HCT116 (cell line): ENCODE measurements at regions not wholly inside any gene's neighbourhood (a gene's known extent, or its start where the extent isn't known, plus 50 kb on each side); places are given as distances from the start of the nearest gene placed in this dataset.

ENCODE experiments used
- ATAC-seq: fragments of 200-7000 bp; cut with Tn5 transposase; 2 replicates; pipeline ENCODE4 v1.9.1; 2020; ENCODE audit warnings: mild to moderate bottlenecking, moderate library complexity
- BruUV-seq: library from RNA; stranded (reverse); fragments of 400-500 nt; replicated peaks from 2 replicates; lab custom pipeline; 2021; lab: Mats Ljungman, UMichigan
- CTCF ChIA-PET: fragments of 300-600 bp; sonication (Branson Sonifier 250); formaldehyde crosslinking; loops from one replicate; lab custom pipeline; 2021; ENCODE audit warnings: antibody characterized with exemption; lab: Charles Lee
- POLR2A ChIA-PET: fragments of 300-600, 350-600 bp; sonication (Branson Sonifier 250); formaldehyde crosslinking; loops from one replicate; lab custom pipeline; 2021; ENCODE audit warnings: antibody characterized with exemption; lab: Charles Lee
- RAD21 ChIA-PET, 2 experiments: fragments of 300-600 bp; sonication (Branson Sonifier 250); formaldehyde crosslinking; loops; one replicate each; lab custom pipeline; 2023; ENCODE audit warnings: low total read pairs in 2 of 2; ENCODE audit not compliant: uncharacterized antibody in 2 of 2, unreplicated experiment in 2 of 2, low non-redundant PET in 1 of 2; lab: Charles Lee
- DNase-seq: peaks from one replicate; pipeline ENCODE4 v3.0.0-alpha.2; 2010; ENCODE audit warnings: low read depth, low spot score
- H2AFZ ChIP-seq: fragments of 200-600 bp; shearing (Covaris generic), sonication (generic); 2 replicates; pipeline ENCODE4 v1.6.1; 2017; ENCODE audit warnings: low read depth, mixed run types, mixed read lengths, antibody characterized with exemption, low read length; ENCODE audit not compliant: poor library complexity, severe bottlenecking
- H3K27ac ChIP-seq: 2 replicates; pipeline ENCODE4 v1.5.1; 2012; ENCODE audit warnings: low read depth, low read length
- H3K27me3 ChIP-seq: fragments of 200-600 bp; sonication (generic); 2 replicates; pipeline ENCODE4 v1.6.1; 2016; ENCODE audit warnings: mixed run types, low read length, mixed read lengths; ENCODE audit not compliant: insufficient read depth
- H3K36me3 ChIP-seq, 2 experiments: fragments of 200-500 bp in 1 of 2; fragments of 200-600 bp in 1 of 2; sonication (Bioruptor generic) in 1 of 2; sonication (generic) in 1 of 2; 2 replicates each; pipeline versions ENCODE4 v1.5.1 to v1.6.1; 2014 to 2016; ENCODE audit warnings: low read length in 2 of 2, inconsistent platforms in 1 of 2, mixed read lengths in 1 of 2, mixed run types in 1 of 2; ENCODE audit not compliant: insufficient read depth in 2 of 2, control insufficient read depth in 1 of 2
- H3K4me1 ChIP-seq, 2 experiments: fragments of 200-600 bp in 1 of 2; sonication (generic) in 1 of 2; 2 replicates each; pipeline versions ENCODE4 v1.5.1 to v1.6.1; 2012 to 2017; ENCODE audit warnings: low read length in 2 of 2, inconsistent platforms in 1 of 2, mild to moderate bottlenecking in 1 of 2, mixed read lengths in 1 of 2, mixed run types in 1 of 2, moderate library complexity in 1 of 2; ENCODE audit not compliant: insufficient read depth in 2 of 2, control insufficient read depth in 1 of 2
- H3K4me2 ChIP-seq: fragments of 200-600 bp; sonication (generic); 2 replicates; pipeline ENCODE4 v1.6.1; 2017; ENCODE audit warnings: mixed run types, low read length, mixed read lengths
- H3K4me3 ChIP-seq, 2 experiments: fragments of 200-600 bp in 1 of 2; sonication (generic) in 1 of 2; replicated peaks in 1 of 2; 2 replicates each; pipeline ENCODE4 v1.5.1; 2011 to 2016; ENCODE audit warnings: low read length in 2 of 2, control low read depth in 1 of 2, low read depth in 1 of 2, mild to moderate bottlenecking in 1 of 2, mixed read lengths in 1 of 2, mixed run types in 1 of 2
- H3K79me2 ChIP-seq: fragments of 200-600 bp; sonication (generic); 2 replicates; pipeline ENCODE4 v1.6.1; 2017; ENCODE audit warnings: mild to moderate bottlenecking, mixed run types, low read length, moderate library complexity, mixed read lengths; ENCODE audit not compliant: insufficient read depth
- H3K9ac ChIP-seq: fragments of 200-600 bp; sonication (generic); 2 replicates; pipeline ENCODE4 v1.6.1; 2016; ENCODE audit warnings: low read length, mixed read lengths
- H3K9me2 ChIP-seq: fragments of 200-600 bp; sonication (generic), shearing (Covaris generic); 2 replicates; pipeline ENCODE4 v1.6.1; 2017; ENCODE audit warnings: mixed run types, mild to moderate bottlenecking, moderate library complexity; ENCODE audit not compliant: insufficient read depth
- H3K9me3 ChIP-seq, 2 experiments: fragments of 200-500 bp in 1 of 2; fragments of 200-600 bp in 1 of 2; sonication (Bioruptor generic) in 1 of 2; sonication (generic) in 1 of 2; 2 replicates each; pipeline ENCODE4 v1.6.1; 2014 to 2017; ENCODE audit warnings: low read length in 2 of 2, mixed read lengths in 2 of 2, inconsistent platforms in 1 of 2, low read depth in 1 of 2, mild to moderate bottlenecking in 1 of 2, mixed run types in 1 of 2, moderate library complexity in 1 of 2; ENCODE audit not compliant: control insufficient read depth in 1 of 2, insufficient read depth in 1 of 2
- H4K20me1 ChIP-seq: fragments of 200-600 bp; sonication (generic), shearing (Covaris generic); 2 replicates; pipeline ENCODE4 v1.6.1; 2017; ENCODE audit warnings: mixed run types, mild to moderate bottlenecking, moderate library complexity; ENCODE audit not compliant: insufficient read depth
- ATF3 ChIP-seq: IDR thresholded peaks from 2 replicates; pipeline ENCODE4 v1.6.1; 2012
- CEBPB ChIP-seq: IDR thresholded peaks from 2 replicates; pipeline ENCODE4 v1.6.1; 2012; ENCODE audit warnings: low read depth
- CTCF ChIP-seq, 3 experiments: fragments of 200-600 bp in 1 of 3; sonication (generic) in 1 of 3; IDR thresholded peaks in 2 of 3; conservative IDR thresholded peaks in 1 of 3; 2 replicates each; pipeline ENCODE4 v1.5.1; 2012 to 2017; ENCODE audit warnings: low read depth in 2 of 3, low read length in 2 of 3, antibody characterized with exemption in 1 of 3, borderline replicate concordance in 1 of 3, control low read depth in 1 of 3, mild to moderate bottlenecking in 1 of 3, mixed read lengths in 1 of 3, mixed run types in 1 of 3, moderate library complexity in 1 of 3; ENCODE audit not compliant: insufficient read depth in 1 of 3
- EGR1 ChIP-seq: IDR thresholded peaks from 2 replicates; pipeline ENCODE4 v1.6.1; 2012; ENCODE audit warnings: low read depth
- ELF1 ChIP-seq: IDR thresholded peaks from 2 replicates; pipeline ENCODE4 v1.6.1; 2012; ENCODE audit warnings: low read depth, borderline replicate concordance
- EZH2phosphoT487 ChIP-seq: fragments of 200-600 bp; IDR thresholded peaks from 2 replicates; pipeline ENCODE4 v1.6.1; 2018; ENCODE audit warnings: antibody characterized with exemption, borderline replicate concordance
- FOSL1 ChIP-seq: IDR thresholded peaks from 2 replicates; pipeline ENCODE4 v1.6.1; 2012; ENCODE audit warnings: low read depth
- JUND ChIP-seq: IDR thresholded peaks from 2 replicates; pipeline ENCODE4 v1.6.1; 2012
- POLR2A ChIP-seq: IDR thresholded peaks from 2 replicates; pipeline ENCODE4 v1.7.0; 2011; ENCODE audit warnings: borderline replicate concordance; ENCODE audit not compliant: insufficient read depth, insufficient read length; ENCODE audit errors: extremely low read depth
- POLR2AphosphoS5 ChIP-seq: IDR thresholded peaks from 2 replicates; pipeline ENCODE4 v1.6.1; 2011; ENCODE audit warnings: mild to moderate bottlenecking, low read depth, low read length, moderate library complexity
- SIN3A ChIP-seq: IDR thresholded peaks from 2 replicates; pipeline ENCODE4 v1.6.1; 2012; ENCODE audit warnings: low read depth
- SP1 ChIP-seq: IDR thresholded peaks from 2 replicates; pipeline ENCODE4 v1.6.1; 2012; ENCODE audit warnings: low read depth
- SRF ChIP-seq: IDR thresholded peaks from 2 replicates; pipeline ENCODE4 v1.6.1; 2012; ENCODE audit warnings: low read depth
- YY1 ChIP-seq: IDR thresholded peaks from 2 replicates; pipeline ENCODE4 v1.6.1; 2011; ENCODE audit warnings: low read length, low read depth, moderate library complexity, mild to moderate bottlenecking; ENCODE audit not compliant: insufficient replicate concordance; ENCODE audit errors: extremely low read depth
- ZFX ChIP-seq: fragments of 450-650 bp; IDR thresholded peaks from 2 replicates; pipeline ENCODE4 v1.6.1; 2017
- ZNF274 ChIP-seq: fragments of 200-500 bp; sonication (Bioruptor generic); IDR thresholded peaks from 2 replicates; pipeline ENCODE4 v1.6.1; 2014; ENCODE audit warnings: mild to moderate bottlenecking, low read depth, low read length, inconsistent platforms
- intact Hi-C: fragments of 100-400 bp; cut with micrococcal nuclease; formaldehyde crosslinking; loops from 2 replicates; pipeline ENCODE4 v1.10.0; 2022

GRCh38 chr10:130973127-130973839 is 338.2 kb downstream of the TCERG1L start:
- Histone ChIP-seq H3K4me3 (no peak overlapping the region), H3K27ac (no peak overlapping the region), H3K36me3 (no peaks in the 10 kb centered on the region), H4K20me1 (no peaks in the 10 kb centered on the region; the same call in 1 of the 2 replicates), H3K4me1 (no peaks in the 10 kb centered on the region), H3K9me3 (no peaks in the 10 kb centered on the region), H3K4me2 (no peak overlapping the region), H3K9me2 (no peaks in the 10 kb centered on the region), H3K79me2 (no peaks in the 10 kb centered on the region), H3K9ac (no peak overlapping the region), H2AFZ (no peak overlapping the region), H3K27me3 (no peaks in the 10 kb centered on the region)
- TF ChIP-seq ATF3 (no peak), FOSL1 (no peak), ZFX (no peak), POLR2AphosphoS5 (no peak), EGR1 (no peak), ELF1 (no peak), ZNF274 (no peak), EZH2phosphoT487 (no peak), SIN3A (no peak), CTCF (IDR thresholded peaks at IDR 0.05 in 2 of 3, conservative IDR thresholded peaks at IDR 0.05 in 1 of 3; ENCODE audit: borderline replicate concordance in 1 of 3, insufficient read depth in 1 of 3, low read depth in 2 of 3, low read length in 2 of 3) (no peak), SP1 (no peak), CEBPB (no peak), SRF (no peak), JUND (no peak), YY1 (no peak), POLR2A (no peak)
- BruUV-seq = no TSS peak
- ChIA-PET CTCF (no interaction called here), POLR2A (no interaction called here), RAD21 (no interaction called here)
- DNase-seq (no peak), ATAC-seq (no peak)
- intact Hi-C loops = no loop called here
